ENCODE measurements at regions not wholly inside any gene's neighbourhood (a gene's known extent, or its start where the extent isn't known, plus 50 kb on each side); places are given as distances from the start of the nearest gene placed in this dataset.
A peak's percentile ranks its signal among the peaks of the same experiment; 100 is the strongest.

GRCh38 chrX:74085642-74086236 is 218.2 kb upstream of the ZCCHC13 start (continued):
- TF ChIP-seq ZBTB2 (CRISPR knock-in tag; IDR thresholded peaks at IDR 0.05; ENCODE audit: low read depth) (no peak), ZNF121 (CRISPR knock-in tag; IDR thresholded peaks at IDR 0.05) (peak; percentile 93), ATF6 (CRISPR knock-in tag; conservative IDR thresholded peaks at IDR 0.05) (no peak), GRHL1 (CRISPR knock-in tag; conservative IDR thresholded peaks at IDR 0.05) (no peak), NCOA2 (CRISPR knock-in tag; IDR thresholded peaks at IDR 0.05) (no peak), POGZ (CRISPR knock-in tag; IDR thresholded peaks at IDR 0.05) (peak; percentile 49; the same call in 1 of the 2 replicates), MTA3 (CRISPR knock-in tag; IDR thresholded peaks at IDR 0.05) (no peak), NCOR1 (IDR thresholded peaks at IDR 0.05; ENCODE audit: borderline replicate concordance, low read length) (peak; percentile 57; the same call in 1 of the 2 replicates), ZNF878 (CRISPR knock-in tag; IDR thresholded peaks at IDR 0.05) (no peak), CBX2 (IDR thresholded peaks at IDR 0.05; ENCODE audit: low read depth, low read length) (no peak), CBX2 (CRISPR knock-in tag; IDR thresholded peaks at IDR 0.05; ENCODE audit: low read depth) (no peak), U2AF1 (optimal IDR thresholded peaks at IDR 0.05; ENCODE audit: low read depth, low read length) (no peak), NCOA1 (CRISPR knock-in tag; IDR thresholded peaks at IDR 0.05) (no peak), ETS1 (CRISPR knock-in tag; IDR thresholded peaks at IDR 0.05) (no peak), ATF7 (IDR thresholded peaks at IDR 0.05) (no peak), ATF7 (CRISPR knock-in tag; IDR thresholded peaks at IDR 0.05) (no peak), MZF1 (CRISPR knock-in tag; IDR thresholded peaks at IDR 0.05; ENCODE audit: borderline replicate concordance) (no peak), ZBTB20 (CRISPR knock-in tag; IDR thresholded peaks at IDR 0.05; ENCODE audit: borderline replicate concordance, low read depth) (no peak)
- TF ChIP-seq, protein P1, sequence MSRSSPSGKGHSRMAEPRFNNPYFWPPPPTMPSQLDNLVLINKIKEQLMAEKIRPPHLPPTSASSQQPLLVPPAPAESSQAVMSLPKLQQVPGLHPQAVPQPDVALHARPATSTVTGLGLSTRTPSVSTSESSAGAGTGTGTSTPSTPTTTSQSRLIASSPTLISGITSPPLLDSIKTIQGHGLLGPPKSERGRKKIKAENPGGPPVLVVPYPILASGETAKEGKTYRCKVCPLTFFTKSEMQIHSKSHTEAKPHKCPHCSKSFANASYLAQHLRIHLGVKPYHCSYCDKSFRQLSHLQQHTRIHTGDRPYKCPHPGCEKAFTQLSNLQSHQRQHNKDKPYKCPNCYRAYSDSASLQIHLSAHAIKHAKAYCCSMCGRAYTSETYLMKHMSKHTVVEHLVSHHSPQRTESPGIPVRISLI (CRISPR knock-in tag; IDR thresholded peaks at IDR 0.05; ENCODE audit: borderline replicate concordance) = no peak
